GM23338 (cell line): ENCODE measurements at regions not wholly inside any gene's neighbourhood (a gene's known extent, or its start where the extent isn't known, plus 50 kb on each side); places are given as distances from the start of the nearest gene placed in this dataset.

ENCODE experiments used
- ATAC-seq: fragments of 200-7000 bp; cut with Tn5 transposase; 3 replicates; pipeline ENCODE4 v1.9.1; 2020
- DNase-seq: peaks from one replicate; pipeline ENCODE4 v3.0.0-alpha.2; 2015; ENCODE audit warnings: low spot score
- H2AFZ ChIP-seq: fragments of 200-600 bp; sonication (generic); 2 replicates; pipeline ENCODE4 v1.8.0; 2016; ENCODE audit warnings: antibody characterized with exemption, mild to moderate bottlenecking, moderate library complexity
- H3F3A ChIP-seq: fragments of 200-600 bp; sonication (generic); replicated peaks from 2 replicates; pipeline ENCODE4 v1.8.0; 2017; ENCODE audit warnings: antibody characterized with exemption, mixed run types, low read depth
- H3K27ac ChIP-seq: fragments of 200-600 bp; sonication (generic); 2 replicates; pipeline ENCODE4 v1.6.1; 2016; ENCODE audit warnings: low read depth
- H3K27me3 ChIP-seq: fragments of 200-600 bp; sonication (generic); 2 replicates; pipeline ENCODE4 v1.8.0; 2016; ENCODE audit warnings: mild to moderate bottlenecking, mixed run types, moderate library complexity; ENCODE audit not compliant: insufficient read depth
- H3K36me3 ChIP-seq: fragments of 200-600 bp; sonication (generic); 2 replicates; pipeline ENCODE4 v1.8.0; 2016; ENCODE audit warnings: mild to moderate bottlenecking; ENCODE audit not compliant: insufficient read depth
- H3K4me1 ChIP-seq: fragments of 200-600 bp; sonication (generic); 2 replicates; pipeline ENCODE4 v1.8.0; 2016; ENCODE audit warnings: mild to moderate bottlenecking, moderate library complexity; ENCODE audit not compliant: insufficient read depth
- H3K4me2 ChIP-seq: fragments of 200-600 bp; sonication (generic); 2 replicates; pipeline ENCODE4 v1.7.1; 2017; ENCODE audit warnings: mixed run types
- H3K4me3 ChIP-seq: fragments of 200-600 bp; sonication (generic); 2 replicates; pipeline ENCODE4 v1.6.1; 2016; ENCODE audit warnings: mixed run types
- H3K79me2 ChIP-seq: fragments of 200-600 bp; sonication (generic); replicated peaks from 2 replicates; pipeline ENCODE4 v1.8.0; 2017; ENCODE audit warnings: mild to moderate bottlenecking; ENCODE audit not compliant: insufficient read depth
- H3K9me2 ChIP-seq: fragments of 200-600 bp; sonication (generic); 2 replicates; pipeline ENCODE4 v1.8.0; 2017; ENCODE audit not compliant: insufficient read depth
- H4K20me1 ChIP-seq: fragments of 200-600 bp; sonication (generic); replicated peaks from 2 replicates; pipeline ENCODE4 v1.8.0; 2017; ENCODE audit warnings: mild to moderate bottlenecking; ENCODE audit not compliant: insufficient read depth
- H3K27ac Mint-ChIP-seq: 2 replicates; pipeline ENCODE4 v1.8.0; 2020; ENCODE audit warnings: inconsistent platforms, mild to moderate bottlenecking, moderate library complexity, mixed read lengths
- H3K27me3 Mint-ChIP-seq: 3 replicates; pipeline ENCODE4 v1.8.0; 2022; ENCODE audit warnings: low read depth, mild to moderate bottlenecking, moderate library complexity, mixed read lengths, inconsistent platforms; ENCODE audit not compliant: insufficient read depth, poor library complexity
- H3K36me3 Mint-ChIP-seq: 3 replicates; pipeline ENCODE4 v1.8.0; 2021; ENCODE audit warnings: low read depth, mild to moderate bottlenecking, inconsistent platforms, moderate library complexity, mixed read lengths
- H3K4me1 Mint-ChIP-seq: 3 replicates; pipeline ENCODE4 v1.8.0; 2020; ENCODE audit warnings: mild to moderate bottlenecking, inconsistent platforms, mixed read lengths
- H3K4me3 Mint-ChIP-seq: 3 replicates; pipeline ENCODE4 v1.8.0; 2021; ENCODE audit warnings: moderate library complexity, mild to moderate bottlenecking, inconsistent platforms, mixed read lengths
- H3K9me3 Mint-ChIP-seq: 3 replicates; pipeline ENCODE4 v1.8.0; 2020; ENCODE audit warnings: moderate library complexity, mild to moderate bottlenecking, inconsistent platforms, mixed read lengths
- CREB1 ChIP-seq: fragments of 250-450 bp; sonication (Bioruptor Pico); IDR thresholded peaks from 2 replicates; pipeline ENCODE4 v1.5.0; 2020; ENCODE audit warnings: low read depth, mild to moderate bottlenecking, moderate library complexity
- CTCF ChIP-seq, 2 experiments: fragments of 200-600 bp in 1 of 2; sonication (generic) in 1 of 2; conservative IDR thresholded peaks; 2 replicates each; pipeline versions ENCODE4 v1.5.1 to v1.6.1; 2016 to 2017; ENCODE audit warnings: antibody characterized with exemption in 2 of 2, low read depth in 2 of 2, mild to moderate bottlenecking in 2 of 2, moderate library complexity in 1 of 2
- ETS1 ChIP-seq: IDR thresholded peaks from 2 replicates; pipeline ENCODE4 v1.6.1; 2016; ENCODE audit warnings: antibody characterized with exemption
- EZH2 ChIP-seq: fragments of 200-600 bp; sonication (generic); IDR thresholded peaks from one replicate; pipeline ENCODE4 v1.8.0; 2017; ENCODE audit warnings: antibody characterized with exemption, mild to moderate bottlenecking, low read depth; ENCODE audit not compliant: unreplicated experiment
- EZH2phosphoT487 ChIP-seq: fragments of 200-600 bp; sonication (generic); IDR thresholded peaks from one replicate; pipeline ENCODE4 v1.8.1; 2018; ENCODE audit warnings: antibody characterized with exemption; ENCODE audit not compliant: unreplicated experiment
- JUNB ChIP-seq: IDR thresholded peaks from one replicate; pipeline ENCODE4 v1.6.1; 2016; ENCODE audit warnings: antibody characterized with exemption; ENCODE audit not compliant: unreplicated experiment
- NANOG ChIP-seq: IDR thresholded peaks from 2 replicates; pipeline ENCODE4 v1.6.1; 2016; ENCODE audit warnings: antibody characterized with exemption, borderline replicate concordance
- POLR2AphosphoS5 ChIP-seq: IDR thresholded peaks from 2 replicates; pipeline ENCODE4 v1.6.1; 2016; ENCODE audit warnings: antibody characterized with exemption, low read depth
- STAT1 ChIP-seq: IDR thresholded peaks from one replicate; pipeline ENCODE4 v1.6.1; 2016; ENCODE audit warnings: antibody characterized with exemption; ENCODE audit not compliant: unreplicated experiment
- ZNF114 ChIP-seq: fragments of 250-450 bp; sonication (Bioruptor Pico); IDR thresholded peaks from 2 replicates; pipeline ENCODE4 v1.5.0; 2020; ENCODE audit warnings: mild to moderate bottlenecking, moderate library complexity
- ZNF331 ChIP-seq: fragments of 250-450 bp; sonication (Bioruptor Pico); IDR thresholded peaks from 2 replicates; pipeline ENCODE4 v1.5.0; 2020; ENCODE audit warnings: low read depth, mild to moderate bottlenecking, moderate library complexity
- TF ChIP-seq, protein P1 (sequence below): IDR thresholded peaks from one replicate; pipeline ENCODE4 v1.6.1; 2018; ENCODE audit warnings: antibody characterized with exemption; ENCODE audit not compliant: unreplicated experiment
- TF ChIP-seq, protein P2 (sequence below): fragments of 250-450 bp; sonication (Bioruptor Pico); IDR thresholded peaks from 2 replicates; pipeline ENCODE4 v1.5.0; 2020; ENCODE audit warnings: mild to moderate bottlenecking, moderate library complexity

GRCh38 chr22:22784249-22785039 lies 103.2 kb upstream of the IGLL5 start:
- no peaks in the 10 kb centered on the region; the same call in 1 of the 2 replicates for H3K36me3 ChIP-seq
- Mint-ChIP-seq H3K36me3 (no peaks in the 10 kb centered on the region), H3K9me3 (no peaks in the 10 kb centered on the region), H3K27ac (no peak overlapping the region), H3K4me1 (no peaks in the 10 kb centered on the region), H3K27me3 (peaks cover 19% of the 10 kb centered on the region), H3K4me3 (no peak overlapping the region)
- H3K27ac ChIP-seq: no peak overlapping the region
- DNase-seq (no peak), ATAC-seq (no peak)
- H3K27me3 ChIP-seq: peaks cover 95% of the 10 kb centered on the region
- H3K4me1 ChIP-seq: no peaks in the 10 kb centered on the region
- no peak overlapping the region for H3K4me3 ChIP-seq
- no peak overlapping the region for H3K4me2 ChIP-seq
- no peaks in the 10 kb centered on the region for H3K9me2 ChIP-seq
- TF ChIP-seq CREB1 (CRISPR knock-in tag) (no peak), ZNF331 (no peak), POLR2AphosphoS5 (no peak), CTCF (conservative IDR thresholded peaks at IDR 0.05; ENCODE audit: low read depth in 2 of 2) (no peak; a peak in 1 of 4 replicates), STAT1 (no peak), EZH2phosphoT487 (no peak), NANOG (no peak), JUNB (no peak), ZNF114 (CRISPR knock-in tag) (no peak), ETS1 (no peak), EZH2 (no peak)
- TF ChIP-seq, protein P1, sequence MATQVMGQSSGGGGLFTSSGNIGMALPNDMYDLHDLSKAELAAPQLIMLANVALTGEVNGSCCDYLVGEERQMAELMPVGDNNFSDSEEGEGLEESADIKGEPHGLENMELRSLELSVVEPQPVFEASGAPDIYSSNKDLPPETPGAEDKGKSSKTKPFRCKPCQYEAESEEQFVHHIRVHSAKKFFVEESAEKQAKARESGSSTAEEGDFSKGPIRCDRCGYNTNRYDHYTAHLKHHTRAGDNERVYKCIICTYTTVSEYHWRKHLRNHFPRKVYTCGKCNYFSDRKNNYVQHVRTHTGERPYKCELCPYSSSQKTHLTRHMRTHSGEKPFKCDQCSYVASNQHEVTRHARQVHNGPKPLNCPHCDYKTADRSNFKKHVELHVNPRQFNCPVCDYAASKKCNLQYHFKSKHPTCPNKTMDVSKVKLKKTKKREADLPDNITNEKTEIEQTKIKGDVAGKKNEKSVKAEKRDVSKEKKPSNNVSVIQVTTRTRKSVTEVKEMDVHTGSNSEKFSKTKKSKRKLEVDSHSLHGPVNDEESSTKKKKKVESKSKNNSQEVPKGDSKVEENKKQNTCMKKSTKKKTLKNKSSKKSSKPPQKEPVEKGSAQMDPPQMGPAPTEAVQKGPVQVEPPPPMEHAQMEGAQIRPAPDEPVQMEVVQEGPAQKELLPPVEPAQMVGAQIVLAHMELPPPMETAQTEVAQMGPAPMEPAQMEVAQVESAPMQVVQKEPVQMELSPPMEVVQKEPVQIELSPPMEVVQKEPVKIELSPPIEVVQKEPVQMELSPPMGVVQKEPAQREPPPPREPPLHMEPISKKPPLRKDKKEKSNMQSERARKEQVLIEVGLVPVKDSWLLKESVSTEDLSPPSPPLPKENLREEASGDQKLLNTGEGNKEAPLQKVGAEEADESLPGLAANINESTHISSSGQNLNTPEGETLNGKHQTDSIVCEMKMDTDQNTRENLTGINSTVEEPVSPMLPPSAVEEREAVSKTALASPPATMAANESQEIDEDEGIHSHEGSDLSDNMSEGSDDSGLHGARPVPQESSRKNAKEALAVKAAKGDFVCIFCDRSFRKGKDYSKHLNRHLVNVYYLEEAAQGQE: no peak
- TF ChIP-seq, protein P2, sequence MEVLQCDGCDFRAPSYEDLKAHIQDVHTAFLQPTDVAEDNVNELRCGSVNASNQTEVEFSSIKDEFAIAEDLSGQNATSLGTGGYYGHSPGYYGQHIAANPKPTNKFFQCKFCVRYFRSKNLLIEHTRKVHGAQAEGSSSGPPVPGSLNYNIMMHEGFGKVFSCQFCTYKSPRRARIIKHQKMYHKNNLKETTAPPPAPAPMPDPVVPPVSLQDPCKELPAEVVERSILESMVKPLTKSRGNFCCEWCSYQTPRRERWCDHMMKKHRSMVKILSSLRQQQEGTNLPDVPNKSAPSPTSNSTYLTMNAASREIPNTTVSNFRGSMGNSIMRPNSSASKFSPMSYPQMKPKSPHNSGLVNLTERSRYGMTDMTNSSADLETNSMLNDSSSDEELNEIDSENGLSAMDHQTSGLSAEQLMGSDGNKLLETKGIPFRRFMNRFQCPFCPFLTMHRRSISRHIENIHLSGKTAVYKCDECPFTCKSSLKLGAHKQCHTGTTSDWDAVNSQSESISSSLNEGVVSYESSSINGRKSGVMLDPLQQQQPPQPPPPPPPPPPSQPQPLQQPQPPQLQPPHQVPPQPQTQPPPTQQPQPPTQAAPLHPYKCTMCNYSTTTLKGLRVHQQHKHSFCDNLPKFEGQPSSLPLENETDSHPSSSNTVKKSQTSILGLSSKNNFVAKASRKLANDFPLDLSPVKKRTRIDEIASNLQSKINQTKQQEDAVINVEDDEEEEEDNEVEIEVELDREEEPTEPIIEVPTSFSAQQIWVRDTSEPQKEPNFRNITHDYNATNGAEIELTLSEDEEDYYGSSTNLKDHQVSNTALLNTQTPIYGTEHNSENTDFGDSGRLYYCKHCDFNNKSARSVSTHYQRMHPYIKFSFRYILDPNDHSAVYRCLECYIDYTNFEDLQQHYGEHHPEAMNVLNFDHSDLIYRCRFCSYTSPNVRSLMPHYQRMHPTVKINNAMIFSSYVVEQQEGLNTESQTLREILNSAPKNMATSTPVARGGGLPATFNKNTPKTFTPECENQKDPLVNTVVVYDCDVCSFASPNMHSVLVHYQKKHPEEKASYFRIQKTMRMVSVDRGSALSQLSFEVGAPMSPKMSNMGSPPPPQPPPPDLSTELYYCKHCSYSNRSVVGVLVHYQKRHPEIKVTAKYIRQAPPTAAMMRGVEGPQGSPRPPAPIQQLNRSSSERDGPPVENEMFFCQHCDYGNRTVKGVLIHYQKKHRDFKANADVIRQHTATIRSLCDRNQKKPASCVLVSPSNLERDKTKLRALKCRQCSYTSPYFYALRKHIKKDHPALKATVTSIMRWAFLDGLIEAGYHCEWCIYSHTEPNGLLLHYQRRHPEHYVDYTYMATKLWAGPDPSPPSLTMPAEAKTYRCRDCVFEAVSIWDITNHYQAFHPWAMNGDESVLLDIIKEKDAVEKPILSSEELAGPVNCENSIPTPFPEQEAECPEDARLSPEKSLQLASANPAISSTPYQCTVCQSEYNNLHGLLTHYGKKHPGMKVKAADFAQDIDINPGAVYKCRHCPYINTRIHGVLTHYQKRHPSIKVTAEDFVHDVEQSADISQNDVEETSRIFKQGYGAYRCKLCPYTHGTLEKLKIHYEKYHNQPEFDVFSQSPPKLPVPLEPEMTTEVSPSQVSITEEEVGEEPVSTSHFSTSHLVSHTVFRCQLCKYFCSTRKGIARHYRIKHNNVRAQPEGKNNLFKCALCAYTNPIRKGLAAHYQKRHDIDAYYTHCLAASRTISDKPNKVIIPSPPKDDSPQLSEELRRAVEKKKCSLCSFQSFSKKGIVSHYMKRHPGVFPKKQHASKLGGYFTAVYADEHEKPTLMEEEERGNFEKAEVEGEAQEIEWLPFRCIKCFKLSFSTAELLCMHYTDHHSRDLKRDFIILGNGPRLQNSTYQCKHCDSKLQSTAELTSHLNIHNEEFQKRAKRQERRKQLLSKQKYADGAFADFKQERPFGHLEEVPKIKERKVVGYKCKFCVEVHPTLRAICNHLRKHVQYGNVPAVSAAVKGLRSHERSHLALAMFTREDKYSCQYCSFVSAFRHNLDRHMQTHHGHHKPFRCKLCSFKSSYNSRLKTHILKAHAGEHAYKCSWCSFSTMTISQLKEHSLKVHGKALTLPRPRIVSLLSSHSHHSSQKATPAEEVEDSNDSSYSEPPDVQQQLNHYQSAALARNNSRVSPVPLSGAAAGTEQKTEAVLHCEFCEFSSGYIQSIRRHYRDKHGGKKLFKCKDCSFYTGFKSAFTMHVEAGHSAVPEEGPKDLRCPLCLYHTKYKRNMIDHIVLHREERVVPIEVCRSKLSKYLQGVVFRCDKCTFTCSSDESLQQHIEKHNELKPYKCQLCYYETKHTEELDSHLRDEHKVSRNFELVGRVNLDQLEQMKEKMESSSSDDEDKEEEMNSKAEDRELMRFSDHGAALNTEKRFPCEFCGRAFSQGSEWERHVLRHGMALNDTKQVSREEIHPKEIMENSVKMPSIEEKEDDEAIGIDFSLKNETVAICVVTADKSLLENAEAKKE (CRISPR knock-in tag): no peak
- H4K20me1 ChIP-seq: no peaks in the 10 kb centered on the region; the same call in 1 of the 2 replicates
- no peaks in the 10 kb centered on the region for H3F3A ChIP-seq
- no peak overlapping the region for H2AFZ ChIP-seq
- no peaks in the 10 kb centered on the region for H3K79me2 ChIP-seq
